HepG2 (cell line): ENCODE measurements at regions not wholly inside any gene's neighbourhood (a gene's known extent, or its start where the extent isn't known, plus 50 kb on each side); places are given as distances from the start of the nearest gene placed in this dataset.

Experiments
- ATAC-seq: fragments of 200-7000 bp; cut with Tn5 transposase; 3 replicates; pipeline ENCODE4 v1.9.1; 2020; ENCODE audit warnings: mild to moderate bottlenecking, moderate library complexity
- BruUV-seq: library from RNA; stranded (reverse); fragments of 400-500 nt; replicated peaks from 2 replicates; lab custom pipeline; 2021; lab: Mats Ljungman, UMichigan
- CTCF ChIA-PET: fragments of 300-600 bp; formaldehyde crosslinking; extraction: SDS; loops from one replicate; lab custom pipeline; 2021; ENCODE audit warnings: low total read pairs, inconsistent platforms, low intra/inter-chr PET ratio; lab: Yijun Ruan, JAX
- POLR2A ChIA-PET: fragments of 350-600 bp; sonication (Branson Sonifier 250); formaldehyde crosslinking; loops from one replicate; lab custom pipeline; 2020; ENCODE audit warnings: antibody characterized with exemption, inconsistent platforms; lab: Yijun Ruan, JAX
- DNase-seq: peaks from one replicate; pipeline ENCODE4 v3.0.0-alpha.2; 2015; ENCODE audit warnings: low spot score
- FAIRE-seq: peaks from 3 replicates; lab custom pipeline; 2011; peaks lifted over from hg19 to GRCh38; lab: Jason Lieb, UNC
- H2AFZ ChIP-seq: one replicate; pipeline ENCODE4 v1.6.1; 2011; ENCODE audit warnings: low read length, inconsistent platforms
- H3K27ac ChIP-seq: fragments of 300-600 bp; 3 replicates; pipeline ENCODE4 v1.8.0; 2011; ENCODE audit warnings: mixed run types, mild to moderate bottlenecking, mixed read lengths, low read length, inconsistent platforms; ENCODE audit not compliant: insufficient read depth; ENCODE audit errors: extremely low read length
- H3K27me3 ChIP-seq, 2 experiments: fragments of 200-600 bp in 1 of 2; 2 replicates in 1 of 2; 3 replicates in 1 of 2; pipeline versions ENCODE4 v1.6.0 to v1.8.0; 2011; ENCODE audit warnings: low read length in 2 of 2, mild to moderate bottlenecking in 2 of 2, moderate library complexity in 2 of 2, inconsistent platforms in 1 of 2; ENCODE audit not compliant: insufficient read depth in 2 of 2, control insufficient read depth in 1 of 2
- H3K36me3 ChIP-seq, 2 experiments: fragments of 200-600 bp in 1 of 2; replicated peaks in 1 of 2; 2 replicates in 1 of 2; 3 replicates in 1 of 2; pipeline versions ENCODE4 v1.5.1 to v1.8.0; 2011; ENCODE audit warnings: low read length in 2 of 2, inconsistent platforms in 1 of 2; ENCODE audit not compliant: insufficient read depth in 2 of 2, control insufficient read depth in 1 of 2
- H3K4me1 ChIP-seq: 2 replicates; pipeline ENCODE4 v1.5.1; 2012; ENCODE audit warnings: low read length, inconsistent platforms; ENCODE audit not compliant: insufficient read depth
- H3K4me2 ChIP-seq: 2 replicates; pipeline ENCODE4 v1.6.0; 2011; ENCODE audit warnings: low read depth, low read length, inconsistent platforms
- H3K4me3 ChIP-seq, 3 experiments: fragments of 200-600 bp in 1 of 3; sonication (generic), shearing (Covaris generic) in 1 of 3; replicated peaks in 1 of 3; 2 replicates each; pipeline ENCODE4 v1.5.1; 2011 to 2016; ENCODE audit warnings: low read length in 3 of 3, inconsistent platforms in 2 of 3, low read depth in 2 of 3, mild to moderate bottlenecking in 2 of 3, control low read depth in 1 of 3, mixed read lengths in 1 of 3; ENCODE audit not compliant: insufficient read depth in 1 of 3
- H3K79me2 ChIP-seq: one replicate; pipeline ENCODE4 v1.6.1; 2011; ENCODE audit warnings: low read length, inconsistent platforms; ENCODE audit not compliant: insufficient read depth
- H3K9ac ChIP-seq: 2 replicates; pipeline ENCODE4 v1.6.0; 2011; ENCODE audit warnings: mild to moderate bottlenecking, low read depth, low read length, inconsistent platforms; ENCODE audit not compliant: insufficient read depth
- H3K9me3 ChIP-seq: 2 replicates; pipeline ENCODE4 v1.5.1; 2012; ENCODE audit warnings: mild to moderate bottlenecking, low read length
- H4K20me1 ChIP-seq: 2 replicates; pipeline ENCODE4 v1.6.0; 2011; ENCODE audit warnings: inconsistent platforms, mild to moderate bottlenecking, low read length, moderate library complexity; ENCODE audit not compliant: insufficient read depth
- FOXJ3 ChIP-seq: sonication (generic); formaldehyde crosslinking; IDR thresholded peaks from 2 replicates; pipeline ENCODE4 v1.4.0; 2020; ENCODE audit warnings: missing genetic modification reagents, mild to moderate bottlenecking, borderline replicate concordance
- HNF4A ChIP-seq: sonication (generic); formaldehyde crosslinking; IDR thresholded peaks from 2 replicates; pipeline ENCODE4 v1.4.0; 2020; ENCODE audit warnings: missing genetic modification reagents
- KDM3A ChIP-seq: IDR thresholded peaks from 2 replicates; pipeline ENCODE4 v1.6.1; 2018; ENCODE audit warnings: low read depth, missing compliant biosample characterization
- MAX ChIP-seq: IDR thresholded peaks from 2 replicates; pipeline ENCODE4 v1.6.1; 2012; ENCODE audit warnings: inconsistent platforms
- PRPF4 ChIP-seq: fragments of 200-400 bp; formaldehyde crosslinking; IDR thresholded peaks from 2 replicates; pipeline ENCODE4 v1.6.1; 2016; ENCODE audit warnings: low read length, low read depth; ENCODE audit not compliant: poor library complexity, severe bottlenecking
- RFX5 ChIP-seq: IDR thresholded peaks from 2 replicates; pipeline ENCODE4 v1.6.1; 2011; ENCODE audit warnings: low read depth, low read length, improper control_type of control experiment
- SIX4 ChIP-seq: sonication (generic); formaldehyde crosslinking; IDR thresholded peaks from 2 replicates; pipeline ENCODE4 v1.4.0; 2020; ENCODE audit warnings: missing genetic modification reagents
- SP2 ChIP-seq: sonication (generic); formaldehyde crosslinking; IDR thresholded peaks from 2 replicates; pipeline ENCODE4 v1.5.1; 2020; ENCODE audit warnings: mild to moderate bottlenecking, missing genetic modification reagents
- SRSF4 ChIP-seq: fragments of 200-400 bp; formaldehyde crosslinking; IDR thresholded peaks from one replicate; pipeline ENCODE4 v1.6.1; 2018; ENCODE audit warnings: mild to moderate bottlenecking, low read depth, low read length, moderate library complexity; ENCODE audit not compliant: poor library complexity, severe bottlenecking
- ZBTB38 ChIP-seq: sonication (generic); formaldehyde crosslinking; IDR thresholded peaks from 2 replicates; pipeline ENCODE4 v1.5.1; 2020; ENCODE audit warnings: mild to moderate bottlenecking, missing genetic modification reagents
- ZC3H4 ChIP-seq: sonication (generic); formaldehyde crosslinking; IDR thresholded peaks from 2 replicates; pipeline ENCODE4 v1.4.0; 2020; ENCODE audit warnings: missing genetic modification reagents, borderline replicate concordance
- ZNF230 ChIP-seq: sonication (generic); formaldehyde crosslinking; IDR thresholded peaks from 2 replicates; pipeline ENCODE4 v1.4.0; 2020; ENCODE audit warnings: mild to moderate bottlenecking, missing genetic modification reagents
- ZNF232 ChIP-seq: sonication (generic); formaldehyde crosslinking; IDR thresholded peaks from 2 replicates; pipeline ENCODE4 v1.4.0; 2020; ENCODE audit warnings: missing genetic modification reagents, borderline replicate concordance
- ZNF562 ChIP-seq: sonication (generic); formaldehyde crosslinking; IDR thresholded peaks from 2 replicates; pipeline ENCODE4 v1.8.0; 2022; ENCODE audit warnings: missing genetic modification reagents, borderline replicate concordance
- ZSCAN12 ChIP-seq: sonication (generic); formaldehyde crosslinking; IDR thresholded peaks from 2 replicates; pipeline ENCODE4 v1.9.0; 2021; ENCODE audit warnings: mild to moderate bottlenecking, missing genetic modification reagents
- WGBS: methylation state at CpG from one replicate; pipeline ENCODE4 v1.1.6; 2017; ENCODE audit warnings: low lambda C conversion rate; 5-methylcytosine and 5-hydroxymethylcytosine counted together
- in situ Hi-C: cut with HindIII; loops from 2 replicates; pipeline ENCODE4 v1.10.0; 2017; ENCODE audit warnings: low pct_unique_long_range_greater_than_20kb; ENCODE audit not compliant: extremely low pct_ligation_motif_present
- intact Hi-C: fragments of 100-400 bp; cut with micrococcal nuclease; formaldehyde crosslinking; loops from one replicate; pipeline ENCODE4 v1.10.0; 2022; ENCODE audit not compliant: unreplicated experiment
- TF ChIP-seq, protein P1 (sequence below): sonication (generic); formaldehyde crosslinking; IDR thresholded peaks from 2 replicates; pipeline ENCODE4 v1.5.0; 2020; ENCODE audit warnings: mild to moderate bottlenecking, missing genetic modification reagents
- TF ChIP-seq, protein P2 (sequence below): sonication (generic); formaldehyde crosslinking; IDR thresholded peaks from 2 replicates; pipeline ENCODE4 v1.5.1; 2020; ENCODE audit warnings: mild to moderate bottlenecking, missing genetic modification reagents, moderate library complexity

DNA sequence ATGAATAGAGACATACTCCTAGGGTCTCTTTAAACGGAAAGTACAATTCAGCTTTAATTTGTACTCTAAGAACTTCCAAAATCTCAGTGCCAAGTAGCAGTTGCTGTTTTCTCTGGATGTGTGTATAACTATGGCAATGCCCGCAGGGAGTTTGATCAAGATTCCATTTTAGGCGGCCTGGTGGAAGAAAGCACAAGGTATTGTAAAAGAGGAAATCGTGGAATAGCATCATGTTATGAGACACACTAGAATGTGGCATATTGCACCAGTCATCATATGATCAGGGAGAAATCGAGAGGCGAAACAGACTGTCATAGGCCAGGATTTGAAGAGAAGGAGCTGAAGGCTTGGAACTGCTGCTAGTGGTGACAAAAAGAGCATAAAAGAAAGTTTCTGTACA is 316.2 kb upstream of the FMN2 start:
- DNase-seq (no peak), ATAC-seq (no peak), FAIRE-seq (no peak)
- no peak overlapping the region for H3K4me3 ChIP-seq
- ChIA-PET CTCF (no interaction called here), POLR2A (no interaction called here)
- H2AFZ ChIP-seq: no peak overlapping the region
- H3K4me2 ChIP-seq: no peak overlapping the region
- intact Hi-C loops: no loop called here
- no peak overlapping the region for H3K27ac ChIP-seq
- H3K4me1 ChIP-seq: no peaks in the 10 kb centered on the region
- in situ Hi-C loops: no loop called here
- H3K9me3 ChIP-seq: no peaks in the 10 kb centered on the region
- no peaks in the 10 kb centered on the region for H3K36me3 ChIP-seq
- WGBS: 5% methylated on average over 6 of the region's 6 CpGs
- H3K79me2 ChIP-seq: no peaks in the 10 kb centered on the region
- no peaks in the 10 kb centered on the region for H4K20me1 ChIP-seq
- TF ChIP-seq PRPF4 (no peak), ZC3H4 (no peak), ZNF562 (CRISPR knock-in tag) (no peak), MAX (no peak), FOXJ3 (CRISPR knock-in tag) (no peak), RFX5 (no peak), SP2 (no peak), ZNF232 (no peak), SRSF4 (no peak), ZNF230 (CRISPR knock-in tag) (no peak), ZSCAN12 (no peak), SIX4 (CRISPR knock-in tag) (no peak), KDM3A (no peak), ZBTB38 (CRISPR knock-in tag) (no peak), HNF4A (CRISPR knock-in tag) (no peak)
- TF ChIP-seq, protein P1, sequence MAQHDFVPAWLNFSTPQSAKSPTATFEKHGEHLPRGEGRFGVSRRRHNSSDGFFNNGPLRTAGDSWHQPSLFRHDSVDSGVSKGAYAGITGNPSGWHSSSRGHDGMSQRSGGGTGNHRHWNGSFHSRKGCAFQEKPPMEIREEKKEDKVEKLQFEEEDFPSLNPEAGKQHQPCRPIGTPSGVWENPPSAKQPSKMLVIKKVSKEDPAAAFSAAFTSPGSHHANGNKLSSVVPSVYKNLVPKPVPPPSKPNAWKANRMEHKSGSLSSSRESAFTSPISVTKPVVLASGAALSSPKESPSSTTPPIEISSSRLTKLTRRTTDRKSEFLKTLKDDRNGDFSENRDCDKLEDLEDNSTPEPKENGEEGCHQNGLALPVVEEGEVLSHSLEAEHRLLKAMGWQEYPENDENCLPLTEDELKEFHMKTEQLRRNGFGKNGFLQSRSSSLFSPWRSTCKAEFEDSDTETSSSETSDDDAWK (CRISPR knock-in tag): no peak
- TF ChIP-seq, protein P2, sequence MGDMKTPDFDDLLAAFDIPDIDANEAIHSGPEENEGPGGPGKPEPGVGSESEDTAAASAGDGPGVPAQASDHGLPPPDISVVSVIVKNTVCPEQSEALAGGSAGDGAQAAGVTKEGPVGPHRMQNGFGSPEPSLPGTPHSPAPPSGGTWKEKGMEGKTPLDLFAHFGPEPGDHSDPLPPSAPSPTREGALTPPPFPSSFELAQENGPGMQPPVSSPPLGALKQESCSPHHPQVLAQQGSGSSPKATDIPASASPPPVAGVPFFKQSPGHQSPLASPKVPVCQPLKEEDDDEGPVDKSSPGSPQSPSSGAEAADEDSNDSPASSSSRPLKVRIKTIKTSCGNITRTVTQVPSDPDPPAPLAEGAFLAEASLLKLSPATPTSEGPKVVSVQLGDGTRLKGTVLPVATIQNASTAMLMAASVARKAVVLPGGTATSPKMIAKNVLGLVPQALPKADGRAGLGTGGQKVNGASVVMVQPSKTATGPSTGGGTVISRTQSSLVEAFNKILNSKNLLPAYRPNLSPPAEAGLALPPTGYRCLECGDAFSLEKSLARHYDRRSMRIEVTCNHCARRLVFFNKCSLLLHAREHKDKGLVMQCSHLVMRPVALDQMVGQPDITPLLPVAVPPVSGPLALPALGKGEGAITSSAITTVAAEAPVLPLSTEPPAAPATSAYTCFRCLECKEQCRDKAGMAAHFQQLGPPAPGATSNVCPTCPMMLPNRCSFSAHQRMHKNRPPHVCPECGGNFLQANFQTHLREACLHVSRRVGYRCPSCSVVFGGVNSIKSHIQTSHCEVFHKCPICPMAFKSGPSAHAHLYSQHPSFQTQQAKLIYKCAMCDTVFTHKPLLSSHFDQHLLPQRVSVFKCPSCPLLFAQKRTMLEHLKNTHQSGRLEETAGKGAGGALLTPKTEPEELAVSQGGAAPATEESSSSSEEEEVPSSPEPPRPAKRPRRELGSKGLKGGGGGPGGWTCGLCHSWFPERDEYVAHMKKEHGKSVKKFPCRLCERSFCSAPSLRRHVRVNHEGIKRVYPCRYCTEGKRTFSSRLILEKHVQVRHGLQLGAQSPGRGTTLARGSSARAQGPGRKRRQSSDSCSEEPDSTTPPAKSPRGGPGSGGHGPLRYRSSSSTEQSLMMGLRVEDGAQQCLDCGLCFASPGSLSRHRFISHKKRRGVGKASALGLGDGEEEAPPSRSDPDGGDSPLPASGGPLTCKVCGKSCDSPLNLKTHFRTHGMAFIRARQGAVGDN (CRISPR knock-in tag): no peak
- no peak overlapping the region for H3K9ac ChIP-seq
- no TSS peak for BruUV-seq
- no peaks in the 10 kb centered on the region for H3K27me3 ChIP-seq
